ENCODE measurements at regions not wholly inside any gene's neighbourhood (a gene's known extent, or its start where the extent isn't known, plus 50 kb on each side); places are given as distances from the start of the nearest gene placed in this dataset.

DNA sequence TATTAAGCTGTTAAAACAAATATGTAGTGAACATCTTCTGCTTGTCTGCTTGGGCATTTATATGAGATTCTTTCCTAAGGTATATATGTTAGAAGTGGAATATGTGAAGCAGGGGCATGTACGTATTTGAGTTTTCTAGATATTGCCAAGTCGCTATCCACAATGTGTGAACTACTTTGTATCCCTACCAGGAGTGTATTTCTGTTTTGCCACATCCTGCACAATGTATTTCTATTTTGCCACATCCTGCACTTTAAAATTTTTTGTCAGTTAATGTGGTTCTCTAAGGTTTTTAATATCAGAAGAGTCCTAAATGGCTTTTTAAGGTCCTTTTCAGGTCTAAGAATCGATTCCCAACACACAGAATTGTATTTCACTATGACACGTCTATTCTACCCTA is 141.7 kb upstream of the ATP5MC3 start:
- no peak for TF ChIP-seq CTCF (IDR thresholded peaks at IDR 0.05)
- TF ChIP-seq POLR2A (IDR thresholded peaks at IDR 0.05): no peak
